ENCODE measurements at regions not wholly inside any gene's neighbourhood (a gene's known extent, or its start where the extent isn't known, plus 50 kb on each side); places are given as distances from the start of the nearest gene placed in this dataset.

GRCh38 chr17:15177343-15177742 is 87.8 kb downstream of the PMP22 start:
- no peak for DNase-seq (ENCODE audit: low read depth, low spot score)
- no CpG with 5 or more reads among the region's 2 CpGs for WGBS (ENCODE audit: insufficient coverage, insufficient read length)
- no peak overlapping the region for H3K4me3 ChIP-seq (ENCODE audit: low read length)

GRCh38 chr17:15175356-15175755 is 89.8 kb downstream of the PMP22 start:
- Histone ChIP-seq H3K4me1 (ENCODE audit: control insufficient read depth, insufficient read depth, low read length) (no peaks in the 10 kb centered on the region), H3K27ac (ENCODE audit: low read length) (no peak overlapping the region), H3K36me3 (ENCODE audit: control insufficient read depth, insufficient read depth, low read length) (no peaks in the 10 kb centered on the region), H3K27me3 (ENCODE audit: control insufficient read depth, insufficient read depth, low read length) (no peaks in the 10 kb centered on the region; the same call in 1 of the 2 replicates), H3K4me3 (ENCODE audit: low read length) (no peak overlapping the region), H3K9me3 (ENCODE audit: control insufficient read depth, insufficient read depth, low read length) (no peaks in the 10 kb centered on the region)
- WGBS (ENCODE audit: insufficient coverage, insufficient read length), result 100% methylated on average over 1 of the region's 7 CpGs
- no peak for DNase-seq (ENCODE audit: low read depth, low spot score)

More at GRCh38 chr17:15177343-15177742, 87.8 kb downstream of the PMP22 start:
- H3K27ac ChIP-seq (ENCODE audit: low read length), result no peak overlapping the region
- H3K4me1 ChIP-seq (ENCODE audit: control insufficient read depth, insufficient read depth, low read length), result no peaks in the 10 kb centered on the region
- no peaks in the 10 kb centered on the region; the same call in 1 of the 2 replicates for H3K27me3 ChIP-seq (ENCODE audit: control insufficient read depth, insufficient read depth, low read length)
- H3K9me3 ChIP-seq (ENCODE audit: control insufficient read depth, insufficient read depth, low read length), result no peaks in the 10 kb centered on the region
- H3K36me3 ChIP-seq (ENCODE audit: control insufficient read depth, insufficient read depth, low read length), result no peaks in the 10 kb centered on the region

- Histone ChIP-seq H3K27ac (ENCODE audit: low read length) (no peak overlapping the region), H3K36me3 (ENCODE audit: control insufficient read depth, insufficient read depth, low read length) (no peaks in the 10 kb centered on the region), H3K9me3 (ENCODE audit: control insufficient read depth, insufficient read depth, low read length) (no peaks in the 10 kb centered on the region), H3K4me1 (ENCODE audit: control insufficient read depth, insufficient read depth, low read length) (0 out of 2 replicates have a peak, but pooled peaks cover 3% of the 10 kb centered on the region), H3K4me3 (ENCODE audit: low read length) (no peak overlapping the region), H3K27me3 (ENCODE audit: control insufficient read depth, insufficient read depth, low read length) (no peaks in the 10 kb centered on the region; the same call in 1 of the 2 replicates)
- peak; percentile 50 for DNase-seq (ENCODE audit: low read depth, low spot score)
- WGBS (ENCODE audit: insufficient coverage, insufficient read length), result no CpG with 5 or more reads among the region's 9 CpGs
Observed at GRCh38 chr17:15171167-15172047, 93.7 kb downstream of the PMP22 start.

- Histone ChIP-seq H3K27ac (ENCODE audit: low read length) (no peak overlapping the region), H3K4me3 (ENCODE audit: low read length) (no peak overlapping the region), H3K27me3 (ENCODE audit: control insufficient read depth, insufficient read depth, low read length) (no peaks in the 10 kb centered on the region; the same call in 1 of the 2 replicates), H3K4me1 (ENCODE audit: control insufficient read depth, insufficient read depth, low read length) (0 out of 2 replicates have a peak, but pooled peaks cover 3% of the 10 kb centered on the region), H3K9me3 (ENCODE audit: control insufficient read depth, insufficient read depth, low read length) (no peaks in the 10 kb centered on the region), H3K36me3 (ENCODE audit: control insufficient read depth, insufficient read depth, low read length) (no peaks in the 10 kb centered on the region)
- no CpG with 5 or more reads among the region's 2 CpGs for WGBS (ENCODE audit: insufficient coverage, insufficient read length)
- DNase-seq (ENCODE audit: low read depth, low spot score), result no peak
Observed at GRCh38 chr17:15169676-15170075, 95.5 kb downstream of the PMP22 start.

GRCh38 chr17:15168379-15168778 is 96.7 kb downstream of the PMP22 start:
- Histone ChIP-seq H3K27me3 (ENCODE audit: control insufficient read depth, insufficient read depth, low read length) (no peaks in the 10 kb centered on the region), H3K36me3 (ENCODE audit: control insufficient read depth, insufficient read depth, low read length) (no peaks in the 10 kb centered on the region), H3K27ac (ENCODE audit: low read length) (no peak overlapping the region), H3K4me3 (ENCODE audit: low read length) (no peak overlapping the region), H3K9me3 (ENCODE audit: control insufficient read depth, insufficient read depth, low read length) (no peaks in the 10 kb centered on the region), H3K4me1 (ENCODE audit: control insufficient read depth, insufficient read depth, low read length) (0 out of 2 replicates have a peak, but pooled peaks cover 3% of the 10 kb centered on the region)
- no peak for DNase-seq (ENCODE audit: low read depth, low spot score)
- no CpG with 5 or more reads among the region's 4 CpGs for WGBS (ENCODE audit: insufficient coverage, insufficient read length)

DNA sequence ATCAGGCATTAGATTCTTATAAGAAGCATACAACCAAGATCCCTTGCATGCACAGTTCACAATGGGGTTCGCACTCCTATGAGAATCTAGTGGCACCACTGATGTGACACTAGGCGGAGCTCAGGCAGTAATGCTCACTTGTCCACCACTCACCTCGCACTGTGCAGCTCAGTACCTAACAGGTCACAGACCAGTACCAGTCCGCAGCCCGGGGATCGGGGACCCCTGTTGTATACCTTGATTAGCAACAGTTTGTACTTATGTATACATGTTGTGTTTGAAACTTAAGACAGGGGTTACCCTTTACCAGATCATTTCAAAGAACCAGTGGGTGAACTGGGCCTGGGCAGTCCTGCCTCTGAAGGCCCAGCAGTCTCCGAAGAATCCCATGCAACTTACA is 103.7 kb downstream of the PMP22 start:
- Histone ChIP-seq H3K4me1 (ENCODE audit: control insufficient read depth, insufficient read depth, low read length) (no peaks in the 10 kb centered on the region), H3K27me3 (ENCODE audit: control insufficient read depth, insufficient read depth, low read length) (no peaks in the 10 kb centered on the region), H3K27ac (ENCODE audit: low read length) (no peak overlapping the region), H3K4me3 (ENCODE audit: low read length) (no peak overlapping the region), H3K9me3 (ENCODE audit: control insufficient read depth, insufficient read depth, low read length) (no peaks in the 10 kb centered on the region), H3K36me3 (ENCODE audit: control insufficient read depth, insufficient read depth, low read length) (no peaks in the 10 kb centered on the region)
- no peak for DNase-seq (ENCODE audit: low read depth, low spot score)
- no CpG with 5 or more reads among the region's 7 CpGs for WGBS (ENCODE audit: insufficient coverage, insufficient read length)

DNA sequence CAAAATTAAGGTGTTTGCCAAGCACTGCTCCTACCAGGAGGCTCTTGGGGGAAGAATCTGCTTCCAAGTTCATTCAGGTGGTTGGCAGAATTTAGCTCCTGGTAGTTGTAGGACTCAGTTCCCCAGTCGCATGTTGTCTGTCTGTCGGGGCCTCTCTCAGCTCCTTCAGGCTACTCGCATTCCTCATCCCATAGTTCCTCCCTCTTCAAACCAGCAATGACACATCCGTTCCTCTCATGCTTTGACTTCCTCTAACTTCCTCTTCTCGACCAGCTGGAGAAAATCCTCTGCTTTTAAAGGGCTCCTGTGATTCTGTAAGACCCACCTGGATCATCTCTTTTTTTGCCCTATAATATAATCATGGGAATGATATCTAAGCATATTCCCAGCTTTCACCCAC is 108.1 kb downstream of the PMP22 start:
- Histone ChIP-seq H3K36me3 (ENCODE audit: control insufficient read depth, insufficient read depth, low read length) (no peaks in the 10 kb centered on the region), H3K9me3 (ENCODE audit: control insufficient read depth, insufficient read depth, low read length) (no peaks in the 10 kb centered on the region; the same call in 1 of the 2 replicates), H3K27ac (ENCODE audit: low read length) (no peak overlapping the region), H3K4me3 (ENCODE audit: low read length) (no peak overlapping the region), H3K4me1 (ENCODE audit: control insufficient read depth, insufficient read depth, low read length) (no peaks in the 10 kb centered on the region), H3K27me3 (ENCODE audit: control insufficient read depth, insufficient read depth, low read length) (no peaks in the 10 kb centered on the region)
- WGBS (ENCODE audit: insufficient coverage, insufficient read length), result no CpG with 5 or more reads among the region's 5 CpGs
- no peak for DNase-seq (ENCODE audit: low read depth, low spot score)

DNA sequence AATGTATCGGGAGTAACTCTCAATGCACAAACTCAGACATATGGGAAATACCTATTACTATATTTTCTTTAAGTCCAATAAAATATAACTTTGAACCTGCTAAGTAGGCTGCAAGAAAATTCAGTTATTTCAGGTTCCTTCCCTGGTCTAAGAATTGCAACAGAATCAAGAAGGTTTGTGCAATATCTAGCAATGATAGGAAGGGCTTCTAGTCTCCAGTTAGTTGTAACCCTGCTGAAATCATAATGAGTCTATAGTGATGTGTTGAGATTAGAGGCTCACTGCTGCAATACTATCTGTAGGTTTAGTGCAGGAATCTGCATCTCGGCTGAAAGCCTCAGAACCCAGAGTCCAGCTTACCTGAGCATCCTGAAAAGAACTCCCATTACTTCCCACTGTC is 110.5 kb downstream of the PMP22 start:
- Histone ChIP-seq H3K4me1 (ENCODE audit: control insufficient read depth, insufficient read depth, low read length) (no peaks in the 10 kb centered on the region), H3K27ac (ENCODE audit: low read length) (no peak overlapping the region), H3K27me3 (ENCODE audit: control insufficient read depth, insufficient read depth, low read length) (no peaks in the 10 kb centered on the region), H3K9me3 (ENCODE audit: control insufficient read depth, insufficient read depth, low read length) (no peaks in the 10 kb centered on the region; the same call in 1 of the 2 replicates), H3K4me3 (ENCODE audit: low read length) (no peak overlapping the region), H3K36me3 (ENCODE audit: control insufficient read depth, insufficient read depth, low read length) (no peaks in the 10 kb centered on the region)
- DNase-seq (ENCODE audit: low read depth, low spot score), result no peak
- no CpG with 5 or more reads among the region's 2 CpGs for WGBS (ENCODE audit: insufficient coverage, insufficient read length)

GRCh38 chr17:15145621-15146020 is 119.5 kb downstream of the PMP22 start:
- Histone ChIP-seq H3K36me3 (ENCODE audit: control insufficient read depth, insufficient read depth, low read length) (no peaks in the 10 kb centered on the region), H3K9me3 (ENCODE audit: control insufficient read depth, insufficient read depth, low read length) (no peaks in the 10 kb centered on the region), H3K27me3 (ENCODE audit: control insufficient read depth, insufficient read depth, low read length) (no peaks in the 10 kb centered on the region), H3K4me3 (ENCODE audit: low read length) (no peak overlapping the region), H3K4me1 (ENCODE audit: control insufficient read depth, insufficient read depth, low read length) (no peaks in the 10 kb centered on the region), H3K27ac (ENCODE audit: low read length) (no peak overlapping the region)
- no peak for DNase-seq (ENCODE audit: low read depth, low spot score)
- no CpG with 5 or more reads among the region's 5 CpGs for WGBS (ENCODE audit: insufficient coverage, insufficient read length)

GRCh38 chr17:15143524-15143923 is 121.6 kb downstream of the PMP22 start:
- Histone ChIP-seq H3K36me3 (ENCODE audit: control insufficient read depth, insufficient read depth, low read length) (no peaks in the 10 kb centered on the region), H3K27ac (ENCODE audit: low read length) (no peak overlapping the region), H3K4me3 (ENCODE audit: low read length) (no peak overlapping the region), H3K27me3 (ENCODE audit: control insufficient read depth, insufficient read depth, low read length) (no peaks in the 10 kb centered on the region), H3K9me3 (ENCODE audit: control insufficient read depth, insufficient read depth, low read length) (no peaks in the 10 kb centered on the region), H3K4me1 (ENCODE audit: control insufficient read depth, insufficient read depth, low read length) (no peaks in the 10 kb centered on the region)
- peak; percentile 13 for DNase-seq (ENCODE audit: low read depth, low spot score)
- WGBS (ENCODE audit: insufficient coverage, insufficient read length), result 100% methylated on average over 1 of the region's 6 CpGs

Data from iPS DF 6.9 (cell line).